Fibroblast of villous mesenchyme (primary cell): ENCODE measurements at regions not wholly inside any gene's neighbourhood (a gene's known extent, or its start where the extent isn't known, plus 50 kb on each side); places are given as distances from the start of the nearest gene placed in this dataset.
A peak's percentile ranks its signal among the peaks of the same experiment; 100 is the strongest.
"Not testable (repeated sequence)": the region's sequence is repeated elsewhere in the genome, so short reads cannot be mapped to it uniquely, and the experiment has no call there.

ENCODE experiments used
- DNase-seq: peaks from one replicate; pipeline ENCODE4 v3.0.0-alpha.2; 2010; ENCODE audit warnings: low read depth
- H3K4me3 ChIP-seq: 2 replicates; pipeline ENCODE4 v1.5.1; 2011; ENCODE audit warnings: low read depth, mild to moderate bottlenecking, low read length
- CTCF ChIP-seq: IDR thresholded peaks from 2 replicates; pipeline ENCODE4 v1.5.1; 2012; ENCODE audit warnings: low read depth, mild to moderate bottlenecking, low read length; ENCODE audit not compliant: insufficient read depth

GRCh38 chr3:98688363-98688762 is 74.8 kb upstream of the ST3GAL6 start:
- DNase-seq, result no peak
- TF ChIP-seq CTCF, result no peak
- no peak overlapping the region for H3K4me3 ChIP-seq

GRCh38 chr3:98690876-98691275 is 72.3 kb upstream of the ST3GAL6 start:
- DNase-seq, result peak; percentile 26
- H3K4me3 ChIP-seq, result no peak overlapping the region
- no peak for TF ChIP-seq CTCF

- DNase-seq, result no peak
- H3K4me3 ChIP-seq, result no peak overlapping the region
- no peak for TF ChIP-seq CTCF
These were observed 71.2 kb upstream of the ST3GAL6 start for GRCh38 chr3:98691897-98692296.

- no peak for TF ChIP-seq CTCF
- H3K4me3 ChIP-seq, result no peak overlapping the region
- DNase-seq, result no peak
These were observed 70.2 kb upstream of the ST3GAL6 start for GRCh38 chr3:98692787-98693473.

GRCh38 chr3:98695796-98696195 is 67.3 kb upstream of the ST3GAL6 start:
- peak; percentile 17 for DNase-seq
- no peak overlapping the region for H3K4me3 ChIP-seq
- no peak for TF ChIP-seq CTCF

GRCh38 chr3:98696296-98696695 is 66.8 kb upstream of the ST3GAL6 start:
- H3K4me3 ChIP-seq, DNase-seq: not testable (repeated sequence)

- TF ChIP-seq CTCF, result no peak
- no peak overlapping the region for H3K4me3 ChIP-seq
- DNase-seq, result no peak
These were observed 65.9 kb upstream of the ST3GAL6 start for GRCh38 chr3:98697225-98697624.
